ENCODE measurements at regions not wholly inside any gene's neighbourhood (a gene's known extent, or its start where the extent isn't known, plus 50 kb on each side); places are given as distances from the start of the nearest gene placed in this dataset.

DNA sequence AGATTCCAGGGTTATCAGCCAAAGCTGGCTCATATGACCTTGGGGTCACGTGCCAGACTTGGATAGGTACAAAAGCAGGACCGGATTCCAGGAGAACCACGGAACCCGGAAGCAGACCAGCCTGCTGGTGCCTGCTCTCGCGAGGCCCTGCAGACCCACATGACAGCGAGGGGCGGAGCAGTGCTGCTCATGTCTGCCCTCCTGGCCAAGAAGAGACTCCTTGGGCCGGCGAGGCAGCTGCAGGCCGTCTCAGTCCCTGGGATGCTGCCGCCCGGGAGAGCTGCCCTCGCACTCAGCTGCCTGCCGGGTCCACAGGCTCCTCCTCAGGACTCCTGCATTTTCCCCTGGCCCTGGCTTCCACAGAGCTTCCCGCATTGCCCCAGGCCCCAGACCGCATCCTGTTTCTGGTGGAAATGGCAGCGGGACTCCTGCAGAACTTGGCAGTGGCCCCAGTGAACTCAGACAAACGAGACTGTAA lies 739.5 kb downstream of the SOCS6 start:
- ATAC-seq (peak; percentile 31 to 38), DNase-seq (peak in 2 of 3 donors; percentile 31 to 49)
- WGBS = 79% methylated on average over 19 of the region's 19 CpGs
- H3K9me3 ChIP-seq (ENCODE audit: control insufficient read depth, low read length) = no peaks in the 10 kb centered on the region
- H3K27me3 ChIP-seq (ENCODE audit: control insufficient read depth, insufficient read depth) = no peaks in the 10 kb centered on the region
- intact Hi-C loops (cut with DNase I) = no loop called here
- H3K27ac ChIP-seq (ENCODE audit: low read length) = no peak overlapping the region
- no peaks in the 10 kb centered on the region for H3K4me1 ChIP-seq (ENCODE audit: control insufficient read depth, insufficient read depth, low read length)
- H3K4me3 ChIP-seq (ENCODE audit: low read length) = no peak overlapping the region

DNA sequence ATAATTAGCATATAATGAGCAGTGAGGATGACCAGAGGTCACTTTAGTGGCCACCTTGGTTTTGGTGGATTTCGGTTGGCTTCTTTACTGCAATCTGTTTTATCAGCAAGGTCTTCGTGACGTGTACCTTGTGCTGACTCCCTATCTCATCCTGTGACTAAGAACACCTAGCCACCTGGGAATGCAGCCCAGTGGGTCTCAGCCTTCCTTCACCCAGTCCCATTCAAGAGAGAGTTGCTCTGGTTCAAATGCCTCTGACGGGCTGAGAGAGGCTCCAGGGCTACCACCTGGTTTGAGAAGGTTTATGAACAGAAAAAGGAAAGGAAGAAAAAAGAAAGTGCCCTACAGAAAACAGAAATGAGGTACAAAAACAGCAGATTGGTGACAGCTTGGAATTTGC lies 738.7 kb downstream of the SOCS6 start:
- no peak for ATAC-seq
- Histone ChIP-seq H3K9me3 (ENCODE audit: control insufficient read depth, low read length) (no peaks in the 10 kb centered on the region), H3K4me3 (ENCODE audit: low read length) (no peak overlapping the region), H3K4me1 (ENCODE audit: control insufficient read depth, insufficient read depth, low read length) (no peaks in the 10 kb centered on the region), H3K27me3 (ENCODE audit: control insufficient read depth, insufficient read depth) (no peaks in the 10 kb centered on the region), H3K27ac (ENCODE audit: low read length) (no peak overlapping the region)
- WGBS = 93% methylated on average over 4 of the region's 4 CpGs
- no peak for DNase-seq
- intact Hi-C loops (cut with DNase I) = no loop called here

DNA sequence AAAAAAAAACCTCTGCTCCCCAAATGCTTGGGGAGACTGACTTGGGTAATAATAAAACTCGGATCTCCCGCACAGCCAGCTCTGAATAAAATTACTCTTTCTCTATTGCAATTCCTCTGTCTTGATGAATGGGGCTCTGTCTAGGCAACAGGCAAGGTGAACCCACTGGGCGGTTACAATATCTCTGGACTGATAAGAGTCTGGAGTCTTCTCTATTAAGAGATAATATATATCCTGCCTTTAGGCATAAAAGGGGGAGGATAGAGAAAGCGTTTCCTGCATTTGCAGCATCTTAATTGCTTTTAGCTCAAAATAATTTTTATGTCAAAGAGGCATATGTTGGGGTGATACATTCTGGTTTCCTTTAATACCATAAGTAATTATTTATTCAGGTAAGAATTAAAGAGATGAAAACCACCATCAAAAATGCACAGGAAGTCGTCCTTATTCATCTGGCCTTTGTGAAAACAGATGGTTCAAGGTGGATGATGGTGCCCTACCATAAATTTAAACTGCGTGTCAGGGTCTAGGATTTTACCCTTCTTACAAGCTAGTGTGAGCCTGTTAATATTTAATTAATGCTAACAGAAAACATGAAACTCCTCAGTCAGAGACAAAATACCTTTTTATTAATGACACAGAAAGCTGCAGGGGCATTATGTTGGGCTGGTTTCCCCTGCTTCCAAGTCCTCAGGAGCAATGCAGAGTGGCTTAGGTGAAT lies 736.8 kb downstream of the SOCS6 start:
- no peak overlapping the region for H3K27ac ChIP-seq (ENCODE audit: low read length)
- no peaks in the 10 kb centered on the region for H3K27me3 ChIP-seq (ENCODE audit: control insufficient read depth, insufficient read depth)
- ATAC-seq = no peak
- intact Hi-C loops (cut with DNase I) = no loop called here
- no peaks in the 10 kb centered on the region for H3K4me1 ChIP-seq (ENCODE audit: control insufficient read depth, insufficient read depth, low read length)
- no peak for DNase-seq
- no peaks in the 10 kb centered on the region for H3K9me3 ChIP-seq (ENCODE audit: control insufficient read depth, low read length)
- WGBS = 81% methylated on average over 6 of the region's 6 CpGs
- no peak overlapping the region for H3K4me3 ChIP-seq (ENCODE audit: low read length)

DNA sequence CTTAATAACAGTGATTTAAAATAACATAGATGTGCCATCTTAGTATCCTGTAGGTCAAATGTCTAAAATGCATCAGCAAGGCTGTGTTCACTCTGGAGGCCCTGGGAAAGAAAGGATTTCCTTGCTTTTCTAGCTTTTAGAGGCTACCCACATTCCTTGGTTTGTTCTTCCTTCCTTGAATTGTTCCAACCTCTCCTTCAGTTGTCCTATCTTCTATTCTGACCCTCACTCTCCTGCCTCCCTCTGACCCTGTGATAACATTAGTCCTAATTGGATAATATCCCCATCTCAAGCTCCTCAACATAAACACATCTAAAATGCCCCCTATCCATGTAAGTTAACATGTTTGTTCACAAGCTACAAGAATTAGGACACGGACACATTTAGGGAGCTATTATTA lies 733.5 kb downstream of the SOCS6 start:
- 85% methylated on average over 1 of the region's 1 CpG for WGBS
- intact Hi-C loops (cut with DNase I) = no loop called here

DNA sequence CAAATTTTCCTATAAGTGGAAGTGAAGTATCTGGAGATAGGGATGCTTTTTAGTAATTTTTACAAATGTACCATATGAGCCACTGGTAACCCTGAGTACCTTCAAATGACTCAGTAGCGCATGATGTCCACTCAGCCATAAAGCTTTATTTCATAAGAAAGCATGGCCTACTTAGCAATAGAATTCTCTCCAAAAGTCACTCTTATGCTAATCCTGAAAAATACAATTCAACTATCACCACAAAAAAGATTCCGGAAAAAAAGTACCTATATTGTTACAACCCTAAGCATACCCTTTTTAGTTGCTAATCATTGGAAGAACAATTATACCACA lies 732.2 kb downstream of the SOCS6 start:
- ATAC-seq (no peak), DNase-seq (no peak)
- Histone ChIP-seq H3K9me3 (ENCODE audit: control insufficient read depth, low read length) (no peaks in the 10 kb centered on the region), H3K27ac (ENCODE audit: low read length) (no peak overlapping the region), H3K27me3 (ENCODE audit: control insufficient read depth, insufficient read depth) (no peaks in the 10 kb centered on the region), H3K4me1 (ENCODE audit: control insufficient read depth, insufficient read depth, low read length) (no peaks in the 10 kb centered on the region), H3K4me3 (ENCODE audit: low read length) (no peak overlapping the region)
- WGBS = 99% methylated on average over 2 of the region's 2 CpGs
- intact Hi-C loops (cut with DNase I) = no loop called here

More for the DNA sequence above, 733.5 kb downstream of the SOCS6 start:
- H3K4me1 ChIP-seq (ENCODE audit: control insufficient read depth, insufficient read depth, low read length) = no peaks in the 10 kb centered on the region
- ATAC-seq = no peak
- no peak overlapping the region for H3K27ac ChIP-seq (ENCODE audit: low read length)
- H3K4me3 ChIP-seq (ENCODE audit: low read length) = no peak overlapping the region
- H3K9me3 ChIP-seq (ENCODE audit: control insufficient read depth, low read length) = no peaks in the 10 kb centered on the region
- no peak for DNase-seq
- no peaks in the 10 kb centered on the region for H3K27me3 ChIP-seq (ENCODE audit: control insufficient read depth, insufficient read depth)

DNA sequence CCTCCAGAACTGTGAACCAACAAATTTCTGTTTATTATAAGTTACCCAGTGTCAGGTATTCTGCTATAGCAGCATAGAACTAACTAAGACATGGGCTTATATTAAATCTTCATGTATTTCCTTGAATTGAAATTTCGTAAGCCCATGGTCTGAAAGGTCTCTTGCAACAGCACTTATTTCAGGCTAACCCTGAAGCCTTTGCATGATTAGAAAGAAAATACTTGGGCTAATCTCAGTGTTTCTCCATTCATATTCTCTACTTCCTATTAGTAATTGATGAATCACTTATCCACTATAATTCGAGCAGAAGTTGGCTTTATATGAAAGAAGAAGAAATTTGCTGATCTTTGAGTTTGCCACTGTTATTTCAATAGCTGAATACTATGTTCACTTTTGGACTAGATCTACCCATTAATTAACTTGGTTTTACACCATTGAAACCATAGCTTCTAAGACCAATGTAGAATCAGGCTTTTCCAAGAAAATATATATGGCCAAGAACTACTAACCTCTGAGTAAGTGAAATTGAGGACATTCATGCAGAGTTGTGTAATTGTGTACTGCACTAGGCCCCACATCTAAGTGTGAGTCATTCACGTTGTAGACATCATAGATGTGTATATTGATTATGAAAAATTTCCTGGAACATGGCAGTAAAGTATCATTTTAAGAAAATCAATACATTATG lies 731.6 kb downstream of the SOCS6 start:
- H3K4me1 ChIP-seq (ENCODE audit: control insufficient read depth, insufficient read depth, low read length) = no peaks in the 10 kb centered on the region
- no peaks in the 10 kb centered on the region for H3K27me3 ChIP-seq (ENCODE audit: control insufficient read depth, insufficient read depth)
- H3K4me3 ChIP-seq (ENCODE audit: low read length) = no peak overlapping the region
- ATAC-seq (no peak), DNase-seq (no peak)
- intact Hi-C loops (cut with DNase I) = no loop called here
- 83% methylated on average over 3 of the region's 3 CpGs for WGBS
- no peaks in the 10 kb centered on the region for H3K9me3 ChIP-seq (ENCODE audit: control insufficient read depth, low read length)
- no peak overlapping the region for H3K27ac ChIP-seq (ENCODE audit: low read length)

DNA sequence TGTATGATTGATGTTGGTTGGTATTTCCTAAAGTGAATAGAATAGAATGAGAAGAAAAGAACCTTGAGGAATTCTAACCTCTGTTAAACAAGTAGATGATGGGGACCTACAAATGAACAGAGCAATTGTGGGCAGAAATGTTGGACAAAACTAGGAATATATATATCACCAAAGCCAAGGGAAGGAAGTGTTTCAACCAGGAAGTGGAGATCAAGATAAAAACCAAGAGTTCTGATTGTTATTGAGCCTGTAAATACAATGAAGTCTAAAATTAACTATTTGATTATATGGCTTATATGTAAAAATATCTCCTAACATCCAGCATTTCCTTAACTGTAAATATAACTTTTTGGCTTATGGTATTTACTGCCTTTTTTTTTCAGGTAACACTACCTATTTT lies 730.0 kb downstream of the SOCS6 start:
- no peaks in the 10 kb centered on the region for H3K9me3 ChIP-seq (ENCODE audit: control insufficient read depth, low read length)
- H3K27me3 ChIP-seq (ENCODE audit: control insufficient read depth, insufficient read depth) = no peaks in the 10 kb centered on the region
- no peak overlapping the region for H3K4me3 ChIP-seq (ENCODE audit: low read length)
- H3K4me1 ChIP-seq (ENCODE audit: control insufficient read depth, insufficient read depth, low read length) = no peaks in the 10 kb centered on the region
- intact Hi-C loops (cut with DNase I) = no loop called here
- ATAC-seq (no peak), DNase-seq (no peak)
- H3K27ac ChIP-seq (ENCODE audit: low read length) = no peak overlapping the region

DNA sequence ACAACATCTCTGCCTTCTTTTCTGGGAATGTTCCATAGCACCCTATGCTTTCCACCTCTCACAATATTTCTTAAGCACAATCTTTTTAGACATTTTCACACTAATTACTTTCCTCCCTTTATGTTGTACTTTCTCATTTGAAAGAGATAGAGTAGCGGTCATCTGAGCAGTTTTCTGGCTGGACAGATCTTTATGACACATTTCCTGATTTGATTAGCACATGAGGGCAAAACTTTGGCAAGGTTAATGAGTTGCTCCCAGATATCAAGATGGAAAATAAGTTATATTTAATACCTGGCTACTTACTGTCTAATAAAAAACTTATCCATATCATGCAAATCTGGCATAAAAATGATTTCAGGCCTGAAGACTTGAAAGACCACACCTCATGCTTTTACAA lies 723.9 kb downstream of the SOCS6 start:
- Histone ChIP-seq H3K27ac (ENCODE audit: low read length) (no peak overlapping the region), H3K27me3 (ENCODE audit: control insufficient read depth, insufficient read depth) (no peaks in the 10 kb centered on the region), H3K9me3 (ENCODE audit: control insufficient read depth, low read length) (no peaks in the 10 kb centered on the region), H3K4me3 (ENCODE audit: low read length) (no peak overlapping the region), H3K4me1 (ENCODE audit: control insufficient read depth, insufficient read depth, low read length) (no peaks in the 10 kb centered on the region)
- intact Hi-C loops (cut with DNase I) = no loop called here
- ATAC-seq (no peak), DNase-seq (no peak)
- WGBS = 70% methylated on average over 1 of the region's 1 CpG

DNA sequence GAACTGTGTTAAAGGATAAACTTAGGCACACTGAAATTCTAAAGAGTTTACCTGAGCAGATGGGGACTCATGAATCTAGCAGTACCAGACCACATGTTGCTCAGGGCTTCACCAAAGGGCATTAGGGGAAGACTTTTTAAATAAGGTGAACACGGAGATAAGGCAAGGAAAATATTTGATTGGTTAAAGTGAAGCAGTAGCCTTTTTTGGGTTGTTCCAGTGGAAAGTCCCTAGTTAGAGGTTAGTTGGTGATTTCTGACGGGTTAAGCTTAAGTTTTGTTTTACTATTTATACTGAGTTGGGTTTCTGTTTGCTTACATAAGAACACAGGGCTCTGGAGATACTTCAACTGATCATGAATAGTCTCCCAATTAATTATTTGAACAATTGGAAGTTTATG lies 722.5 kb downstream of the SOCS6 start:
- H3K4me3 ChIP-seq (ENCODE audit: low read length) = no peak overlapping the region
- H3K4me1 ChIP-seq (ENCODE audit: control insufficient read depth, insufficient read depth, low read length) = no peaks in the 10 kb centered on the region
- no peak overlapping the region for H3K27ac ChIP-seq (ENCODE audit: low read length)
- intact Hi-C loops (cut with DNase I) = no loop called here
- H3K9me3 ChIP-seq (ENCODE audit: control insufficient read depth, low read length) = no peaks in the 10 kb centered on the region
- ATAC-seq = no peak
- DNase-seq = no peak
- 88% methylated on average over 2 of the region's 2 CpGs for WGBS
- H3K27me3 ChIP-seq (ENCODE audit: control insufficient read depth, insufficient read depth) = no peaks in the 10 kb centered on the region

DNA sequence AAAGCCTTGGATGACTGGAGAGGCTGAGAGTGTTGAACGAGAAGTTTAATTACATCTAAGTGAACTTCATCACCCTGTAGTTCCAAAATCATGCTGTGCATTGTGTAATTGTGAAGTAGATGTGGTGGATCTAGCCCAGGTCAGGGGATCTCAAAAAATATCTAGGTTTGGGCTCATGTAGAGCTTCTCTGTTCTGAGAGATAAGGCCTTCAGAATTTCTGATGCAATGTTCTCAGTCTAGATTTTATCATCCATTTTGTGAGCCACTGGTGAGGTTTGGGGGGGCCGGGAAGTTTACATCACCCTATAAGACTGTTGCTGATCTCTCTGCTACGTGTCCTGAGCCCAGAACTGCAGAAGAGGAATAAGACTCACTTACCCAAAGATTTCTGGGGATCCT lies 719.4 kb downstream of the SOCS6 start:
- WGBS = 75% methylated on average over 3 of the region's 3 CpGs
- intact Hi-C loops (cut with DNase I) = no loop called here
- Histone ChIP-seq H3K27me3 (ENCODE audit: control insufficient read depth, insufficient read depth) (no peaks in the 10 kb centered on the region), H3K4me3 (ENCODE audit: low read length) (no peak overlapping the region), H3K27ac (ENCODE audit: low read length) (no peak overlapping the region), H3K4me1 (ENCODE audit: control insufficient read depth, insufficient read depth, low read length) (no peaks in the 10 kb centered on the region), H3K9me3 (ENCODE audit: control insufficient read depth, low read length) (no peaks in the 10 kb centered on the region)
- no peak for ATAC-seq
- no peak for DNase-seq

DNA sequence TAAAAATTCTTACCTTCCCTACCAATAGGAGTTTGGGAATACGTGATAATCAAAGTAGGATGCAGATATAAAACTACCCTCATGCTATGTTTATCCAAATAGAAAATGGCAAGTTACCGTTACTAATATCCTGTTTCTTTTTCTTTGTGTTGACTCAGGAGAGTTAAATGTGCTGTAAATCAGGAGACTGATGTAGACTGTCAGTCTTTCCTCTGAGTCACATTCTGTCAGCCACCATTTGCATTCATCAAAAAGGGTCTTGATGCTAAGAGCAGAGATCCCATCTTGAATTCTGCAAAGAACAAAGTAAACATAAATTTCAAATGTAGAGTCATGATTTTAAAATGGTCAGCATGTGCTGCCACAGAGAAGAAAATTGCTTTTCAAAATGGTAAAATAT lies 712.8 kb downstream of the SOCS6 start:
- H3K27ac ChIP-seq (ENCODE audit: low read length) = no peak overlapping the region
- H3K4me3 ChIP-seq (ENCODE audit: low read length) = no peak overlapping the region
- no peaks in the 10 kb centered on the region for H3K27me3 ChIP-seq (ENCODE audit: control insufficient read depth, insufficient read depth)
- no peaks in the 10 kb centered on the region for H3K9me3 ChIP-seq (ENCODE audit: control insufficient read depth, low read length)
- H3K4me1 ChIP-seq (ENCODE audit: control insufficient read depth, insufficient read depth, low read length) = no peaks in the 10 kb centered on the region
- DNase-seq (no peak), ATAC-seq (no peak)
- 66% methylated on average over 2 of the region's 2 CpGs for WGBS
- intact Hi-C loops (cut with DNase I) = no loop called here

Measured in right cardiac atrium (tissue), 5 donors.